AG09319 (cell line): ENCODE measurements at regions not wholly inside any gene's neighbourhood (a gene's known extent, or its start where the extent isn't known, plus 50 kb on each side); places are given as distances from the start of the nearest gene placed in this dataset.

ENCODE experiments used
- DNase-seq: peaks from one replicate; pipeline ENCODE4 v3.0.0-alpha.2; 2010; ENCODE audit warnings: low read depth; ENCODE audit errors: extremely low read depth
- CTCF ChIP-seq: IDR thresholded peaks from 2 replicates; pipeline ENCODE4 v1.5.1; 2011; ENCODE audit warnings: low read depth, mild to moderate bottlenecking, inconsistent platforms, low read length, moderate library complexity

- DNase-seq, result no peak
- TF ChIP-seq CTCF, result no peak
Measured at GRCh38 chr14:98899441-98899840, 372.6 kb downstream of the BCL11B start.

GRCh38 chr14:98900236-98900635 lies 371.8 kb downstream of the BCL11B start:
- no peak for DNase-seq
- TF ChIP-seq CTCF, result no peak

GRCh38 chr14:98900798-98901197 lies 371.2 kb downstream of the BCL11B start:
- no peak for DNase-seq
- TF ChIP-seq CTCF, result no peak

GRCh38 chr14:98901511-98902205 lies 370.3 kb downstream of the BCL11B start:
- no peak for TF ChIP-seq CTCF
- DNase-seq, result no peak

DNA sequence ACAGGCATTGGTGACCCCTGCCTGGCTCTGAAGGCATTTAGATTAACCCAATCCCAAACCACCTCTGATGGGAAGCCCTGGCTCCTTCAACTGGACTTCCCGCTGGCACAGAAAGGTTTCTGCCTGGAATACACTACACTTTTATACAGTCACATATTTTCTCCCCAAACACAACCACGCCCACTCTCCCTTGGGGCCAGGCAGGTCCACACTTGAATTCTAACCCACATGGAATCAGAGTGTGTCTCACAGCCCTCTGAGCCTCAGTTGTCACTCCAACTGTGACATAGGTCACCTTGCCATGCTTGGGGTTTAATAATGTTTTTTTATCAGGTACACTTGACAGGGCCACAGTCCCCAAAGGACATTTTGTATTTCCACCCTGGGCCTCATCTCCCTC lies 368.6 kb downstream of the BCL11B start:
- no peak for DNase-seq
- TF ChIP-seq CTCF, result no peak

GRCh38 chr14:98904677-98905076 lies 367.3 kb downstream of the BCL11B start:
- no peak for TF ChIP-seq CTCF
- DNase-seq, result no peak

GRCh38 chr14:98906123-98906995 lies 365.6 kb downstream of the BCL11B start:
- no peak for TF ChIP-seq CTCF
- no peak for DNase-seq
